ENCODE measurements at regions not wholly inside any gene's neighbourhood (a gene's known extent, or its start where the extent isn't known, plus 50 kb on each side); places are given as distances from the start of the nearest gene placed in this dataset.

GRCh38 chr1:83790446-83790845 is 208.5 kb downstream of the TTLL7 start:
- TF ChIP-seq, protein P1, sequence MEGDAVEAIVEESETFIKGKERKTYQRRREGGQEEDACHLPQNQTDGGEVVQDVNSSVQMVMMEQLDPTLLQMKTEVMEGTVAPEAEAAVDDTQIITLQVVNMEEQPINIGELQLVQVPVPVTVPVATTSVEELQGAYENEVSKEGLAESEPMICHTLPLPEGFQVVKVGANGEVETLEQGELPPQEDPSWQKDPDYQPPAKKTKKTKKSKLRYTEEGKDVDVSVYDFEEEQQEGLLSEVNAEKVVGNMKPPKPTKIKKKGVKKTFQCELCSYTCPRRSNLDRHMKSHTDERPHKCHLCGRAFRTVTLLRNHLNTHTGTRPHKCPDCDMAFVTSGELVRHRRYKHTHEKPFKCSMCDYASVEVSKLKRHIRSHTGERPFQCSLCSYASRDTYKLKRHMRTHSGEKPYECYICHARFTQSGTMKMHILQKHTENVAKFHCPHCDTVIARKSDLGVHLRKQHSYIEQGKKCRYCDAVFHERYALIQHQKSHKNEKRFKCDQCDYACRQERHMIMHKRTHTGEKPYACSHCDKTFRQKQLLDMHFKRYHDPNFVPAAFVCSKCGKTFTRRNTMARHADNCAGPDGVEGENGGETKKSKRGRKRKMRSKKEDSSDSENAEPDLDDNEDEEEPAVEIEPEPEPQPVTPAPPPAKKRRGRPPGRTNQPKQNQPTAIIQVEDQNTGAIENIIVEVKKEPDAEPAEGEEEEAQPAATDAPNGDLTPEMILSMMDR (IDR thresholded peaks at IDR 0.05; ENCODE audit: insufficient read depth, low read depth, low read length, missing control alignments): no peak
- no peak overlapping the region for H3K4me3 ChIP-seq (ENCODE audit: low read length)
- DNase-seq (ENCODE audit: low read depth): no peak

GRCh38 chr1:83787246-83787998 is 211.5 kb downstream of the TTLL7 start:
- TF ChIP-seq, protein P1 (IDR thresholded peaks at IDR 0.05; ENCODE audit: insufficient read depth, low read depth, low read length, missing control alignments): no peak
- H3K4me3 ChIP-seq (ENCODE audit: low read length): no peak overlapping the region
- no peak for DNase-seq (ENCODE audit: low read depth)

DNA sequence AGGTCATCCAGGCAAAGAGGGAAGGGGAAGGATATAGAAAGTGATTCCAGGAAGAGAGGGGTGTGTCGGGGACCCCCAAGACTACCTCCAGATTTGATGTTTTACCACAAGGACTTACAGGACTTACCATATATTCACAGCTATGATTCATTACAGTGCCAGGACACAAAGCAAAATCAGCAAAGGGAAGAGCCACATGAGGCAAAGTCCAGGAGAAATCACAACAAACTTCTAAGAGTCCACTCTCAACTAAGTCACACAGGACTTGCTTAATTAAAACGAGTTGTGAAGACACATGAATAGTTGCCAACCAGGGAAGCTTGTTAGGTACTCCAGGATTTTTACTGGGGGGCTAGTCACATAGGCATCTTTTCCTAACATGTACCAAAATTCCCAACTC is 217.3 kb downstream of the TTLL7 start:
- no peak for DNase-seq (ENCODE audit: low read depth)
- H3K4me3 ChIP-seq (ENCODE audit: low read length): no peak overlapping the region
- TF ChIP-seq, protein P1 (IDR thresholded peaks at IDR 0.05; ENCODE audit: insufficient read depth, low read depth, low read length, missing control alignments): no peak

- no peak overlapping the region for H3K4me3 ChIP-seq (ENCODE audit: low read length)
- TF ChIP-seq, protein P1 (IDR thresholded peaks at IDR 0.05; ENCODE audit: insufficient read depth, low read depth, low read length, missing control alignments): no peak
- DNase-seq (ENCODE audit: low read depth): no peak
Observed at GRCh38 chr1:83779565-83779964, 219.4 kb downstream of the TTLL7 start.

GRCh38 chr1:83777758-83778101 is 221.2 kb downstream of the TTLL7 start:
- TF ChIP-seq, protein P1 (IDR thresholded peaks at IDR 0.05; ENCODE audit: insufficient read depth, low read depth, low read length, missing control alignments): no peak
- DNase-seq (ENCODE audit: low read depth): no peak
- no peak overlapping the region for H3K4me3 ChIP-seq (ENCODE audit: low read length)

GRCh38 chr1:83776913-83777757 is 221.8 kb downstream of the TTLL7 start:
- TF ChIP-seq, protein P1 (IDR thresholded peaks at IDR 0.05; ENCODE audit: insufficient read depth, low read depth, low read length, missing control alignments): no peak
- DNase-seq (ENCODE audit: low read depth): no peak
- no peak overlapping the region for H3K4me3 ChIP-seq (ENCODE audit: low read length)
